ENCODE measurements at regions not wholly inside any gene's neighbourhood (a gene's known extent, or its start where the extent isn't known, plus 50 kb on each side); places are given as distances from the start of the nearest gene placed in this dataset.

- no peak for ATAC-seq
- H3K27ac ChIP-seq (ENCODE audit: extremely low read length, insufficient read depth, low read length), result no peak overlapping the region
- no peaks in the 10 kb centered on the region for H4K20me1 ChIP-seq (ENCODE audit: insufficient read depth, low read length)
- in situ Hi-C loops (cut with HindIII; ENCODE audit: extremely low pct_ligation_motif_present, low pct_unique_long_range_greater_than_20kb) (no loop called here), intact Hi-C loops (cut with micrococcal nuclease; ENCODE audit: unreplicated experiment) (no loop called here)
- FAIRE-seq, result no peak
- H3K9me3 ChIP-seq (ENCODE audit: low read length), result no peaks in the 10 kb centered on the region
- H3K4me3 ChIP-seq (replicated peaks in 1 of 3; ENCODE audit: insufficient read depth in 1 of 3, low read depth in 2 of 3, low read length in 3 of 3), result no peak overlapping the region
- no TSS peak for BruUV-seq (replicated peaks)
- no peaks in the 10 kb centered on the region for H3K79me2 ChIP-seq (ENCODE audit: insufficient read depth, low read length)
- ChIA-PET CTCF (ENCODE audit: low intra/inter-chr PET ratio, low total read pairs) (no interaction called here), POLR2A (no interaction called here)
- H3K4me2 ChIP-seq (ENCODE audit: low read depth, low read length), result no peak overlapping the region
- peaks cover 0 to 2% of the 10 kb centered on the region in 2 experiments; a peak in 1 of 5 replicates for H3K27me3 ChIP-seq (ENCODE audit: control insufficient read depth in 1 of 2, insufficient read depth in 2 of 2, low read length in 2 of 2)
- H3K36me3 ChIP-seq (replicated peaks in 1 of 2; ENCODE audit: control insufficient read depth in 1 of 2, insufficient read depth in 2 of 2, low read length in 2 of 2), result no peaks in the 10 kb centered on the region
- H3K4me1 ChIP-seq (ENCODE audit: insufficient read depth, low read length), result 0 out of 2 replicates have a peak, but pooled peaks cover 7% of the 10 kb centered on the region
- H3K9ac ChIP-seq (ENCODE audit: insufficient read depth, low read depth, low read length), result no peak overlapping the region
- DNase-seq (ENCODE audit: low spot score), result no peak
- H2AFZ ChIP-seq (ENCODE audit: low read length), result no peak overlapping the region
- 10% methylated on average over 6 of the region's 6 CpGs for WGBS (ENCODE audit: low lambda C conversion rate)
- no peak for TF ChIP-seq TMF1 (CRISPR knock-in tag; IDR thresholded peaks at IDR 0.05; ENCODE audit: low read depth)
- no peak for TF ChIP-seq U2AF2 (IDR thresholded peaks at IDR 0.05; ENCODE audit: low read depth, low read length)
- TF ChIP-seq ZNF264 (CRISPR knock-in tag; IDR thresholded peaks at IDR 0.05), result no peak
- no peak for TF ChIP-seq ZBTB33 (CRISPR knock-in tag; IDR thresholded peaks at IDR 0.05)
- TF ChIP-seq ZNF550 (CRISPR knock-in tag; IDR thresholded peaks at IDR 0.05; ENCODE audit: borderline replicate concordance), result no peak
- TF ChIP-seq MTF1 (CRISPR knock-in tag; IDR thresholded peaks at IDR 0.05), result no peak
- TF ChIP-seq SOX6 (IDR thresholded peaks at IDR 0.05), result no peak
- TF ChIP-seq SOX6 (CRISPR knock-in tag; IDR thresholded peaks at IDR 0.05), result no peak
- TF ChIP-seq THYN1 (CRISPR knock-in tag; IDR thresholded peaks at IDR 0.05; ENCODE audit: borderline replicate concordance, low read depth), result no peak
- no peak for TF ChIP-seq AGO1 (IDR thresholded peaks at IDR 0.05; ENCODE audit: low read depth, low read length, poor library complexity, severe bottlenecking)
- TF ChIP-seq ZBTB40 (IDR thresholded peaks at IDR 0.05), result no peak
- TF ChIP-seq ZBTB40 (CRISPR knock-in tag; IDR thresholded peaks at IDR 0.05), result no peak
Measured at GRCh38 chr3:10632125-10632524, 126.7 kb upstream of the ATP2B2 start.

Data from HepG2 (cell line).